K562 (cell line): ENCODE measurements at regions not wholly inside any gene's neighbourhood (a gene's known extent, or its start where the extent isn't known, plus 50 kb on each side); places are given as distances from the start of the nearest gene placed in this dataset.

Experiments used
- BDP1 ChIP-seq: IDR thresholded peaks from 3 replicates; pipeline ENCODE4 v1.6.1; 2011; ENCODE audit not compliant: insufficient read length, insufficient read depth
- E2F3 ChIP-seq: fragments of 250-450 bp; sonication (Bioruptor Pico); IDR thresholded peaks from 2 replicates; pipeline ENCODE4 v1.4.0; 2020; ENCODE audit warnings: mild to moderate bottlenecking
- KHSRP ChIP-seq: fragments of 450-650 bp; IDR thresholded peaks from 2 replicates; pipeline ENCODE4 v1.6.1; 2017
- PRMT5 ChIP-seq: sonication (generic); formaldehyde crosslinking; IDR thresholded peaks from 2 replicates; pipeline ENCODE4 v1.5.0; 2020; ENCODE audit warnings: missing genetic modification reagents
- PTBP1 ChIP-seq: fragments of 200-400 bp; formaldehyde crosslinking; IDR thresholded peaks from 2 replicates; pipeline ENCODE4 v1.6.1; 2017; ENCODE audit warnings: low read depth, low read length
- RBFOX2 ChIP-seq: fragments of 200-400 bp; formaldehyde crosslinking; IDR thresholded peaks from 2 replicates; pipeline ENCODE4 v1.6.1; 2017; ENCODE audit warnings: low read depth, mild to moderate bottlenecking, low read length, moderate library complexity
- ZFP36 ChIP-seq: fragments of 150-350 bp; IDR thresholded peaks from 2 replicates; pipeline ENCODE4 v1.6.1; 2018; ENCODE audit warnings: low read length, low read depth; ENCODE audit not compliant: partially characterized antibody
- ZKSCAN8 ChIP-seq: fragments of 200-800 bp; sonication (Bioruptor generic); IDR thresholded peaks from 2 replicates; pipeline ENCODE4 v1.6.1; 2016; ENCODE audit warnings: missing genetic modification characterization, missing compliant biosample characterization
- ZNF785 ChIP-seq: fragments of 250-450 bp; sonication (Bioruptor Pico); IDR thresholded peaks from 2 replicates; pipeline ENCODE4 v1.4.0; 2020; ENCODE audit warnings: mild to moderate bottlenecking
- TF ChIP-seq, protein P1 (sequence below): fragments of 450-650 bp; IDR thresholded peaks from 2 replicates; pipeline ENCODE4 v1.6.1; 2016; ENCODE audit warnings: low read depth
- TF ChIP-seq, protein P2 (sequence below), 2 experiments: fragments of 450-650 bp; formaldehyde crosslinking in 1 of 2; IDR thresholded peaks; 2 replicates each; pipeline versions ENCODE4 v1.4.0 to v1.6.1; 2014 to 2020; ENCODE audit warnings: mild to moderate bottlenecking in 2 of 2, borderline replicate concordance in 1 of 2, low read depth in 1 of 2

DNA sequence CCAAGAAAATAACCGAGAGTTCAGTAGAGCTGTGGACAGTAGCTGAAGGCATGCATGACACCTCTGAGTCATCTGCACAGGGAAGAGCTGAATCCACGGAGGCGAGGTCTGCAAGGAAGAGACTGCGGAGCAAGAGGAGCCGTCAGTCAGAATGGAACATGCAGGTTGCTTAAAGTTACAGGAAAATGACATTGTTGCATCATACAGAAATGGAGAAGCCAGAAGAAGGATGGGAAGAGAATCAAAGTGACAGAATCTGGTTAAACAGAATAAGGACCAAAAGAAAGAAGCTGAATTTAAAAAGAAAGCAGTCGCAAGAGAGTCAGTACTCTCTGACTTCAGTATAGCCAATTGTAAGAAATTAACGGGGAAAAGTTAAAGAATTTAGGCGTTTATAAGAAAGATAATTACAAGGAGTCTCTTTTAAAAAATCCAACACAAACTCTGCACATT is 533.8 kb downstream of the ADCYAP1 start (continued):
- TF ChIP-seq, protein P1, sequence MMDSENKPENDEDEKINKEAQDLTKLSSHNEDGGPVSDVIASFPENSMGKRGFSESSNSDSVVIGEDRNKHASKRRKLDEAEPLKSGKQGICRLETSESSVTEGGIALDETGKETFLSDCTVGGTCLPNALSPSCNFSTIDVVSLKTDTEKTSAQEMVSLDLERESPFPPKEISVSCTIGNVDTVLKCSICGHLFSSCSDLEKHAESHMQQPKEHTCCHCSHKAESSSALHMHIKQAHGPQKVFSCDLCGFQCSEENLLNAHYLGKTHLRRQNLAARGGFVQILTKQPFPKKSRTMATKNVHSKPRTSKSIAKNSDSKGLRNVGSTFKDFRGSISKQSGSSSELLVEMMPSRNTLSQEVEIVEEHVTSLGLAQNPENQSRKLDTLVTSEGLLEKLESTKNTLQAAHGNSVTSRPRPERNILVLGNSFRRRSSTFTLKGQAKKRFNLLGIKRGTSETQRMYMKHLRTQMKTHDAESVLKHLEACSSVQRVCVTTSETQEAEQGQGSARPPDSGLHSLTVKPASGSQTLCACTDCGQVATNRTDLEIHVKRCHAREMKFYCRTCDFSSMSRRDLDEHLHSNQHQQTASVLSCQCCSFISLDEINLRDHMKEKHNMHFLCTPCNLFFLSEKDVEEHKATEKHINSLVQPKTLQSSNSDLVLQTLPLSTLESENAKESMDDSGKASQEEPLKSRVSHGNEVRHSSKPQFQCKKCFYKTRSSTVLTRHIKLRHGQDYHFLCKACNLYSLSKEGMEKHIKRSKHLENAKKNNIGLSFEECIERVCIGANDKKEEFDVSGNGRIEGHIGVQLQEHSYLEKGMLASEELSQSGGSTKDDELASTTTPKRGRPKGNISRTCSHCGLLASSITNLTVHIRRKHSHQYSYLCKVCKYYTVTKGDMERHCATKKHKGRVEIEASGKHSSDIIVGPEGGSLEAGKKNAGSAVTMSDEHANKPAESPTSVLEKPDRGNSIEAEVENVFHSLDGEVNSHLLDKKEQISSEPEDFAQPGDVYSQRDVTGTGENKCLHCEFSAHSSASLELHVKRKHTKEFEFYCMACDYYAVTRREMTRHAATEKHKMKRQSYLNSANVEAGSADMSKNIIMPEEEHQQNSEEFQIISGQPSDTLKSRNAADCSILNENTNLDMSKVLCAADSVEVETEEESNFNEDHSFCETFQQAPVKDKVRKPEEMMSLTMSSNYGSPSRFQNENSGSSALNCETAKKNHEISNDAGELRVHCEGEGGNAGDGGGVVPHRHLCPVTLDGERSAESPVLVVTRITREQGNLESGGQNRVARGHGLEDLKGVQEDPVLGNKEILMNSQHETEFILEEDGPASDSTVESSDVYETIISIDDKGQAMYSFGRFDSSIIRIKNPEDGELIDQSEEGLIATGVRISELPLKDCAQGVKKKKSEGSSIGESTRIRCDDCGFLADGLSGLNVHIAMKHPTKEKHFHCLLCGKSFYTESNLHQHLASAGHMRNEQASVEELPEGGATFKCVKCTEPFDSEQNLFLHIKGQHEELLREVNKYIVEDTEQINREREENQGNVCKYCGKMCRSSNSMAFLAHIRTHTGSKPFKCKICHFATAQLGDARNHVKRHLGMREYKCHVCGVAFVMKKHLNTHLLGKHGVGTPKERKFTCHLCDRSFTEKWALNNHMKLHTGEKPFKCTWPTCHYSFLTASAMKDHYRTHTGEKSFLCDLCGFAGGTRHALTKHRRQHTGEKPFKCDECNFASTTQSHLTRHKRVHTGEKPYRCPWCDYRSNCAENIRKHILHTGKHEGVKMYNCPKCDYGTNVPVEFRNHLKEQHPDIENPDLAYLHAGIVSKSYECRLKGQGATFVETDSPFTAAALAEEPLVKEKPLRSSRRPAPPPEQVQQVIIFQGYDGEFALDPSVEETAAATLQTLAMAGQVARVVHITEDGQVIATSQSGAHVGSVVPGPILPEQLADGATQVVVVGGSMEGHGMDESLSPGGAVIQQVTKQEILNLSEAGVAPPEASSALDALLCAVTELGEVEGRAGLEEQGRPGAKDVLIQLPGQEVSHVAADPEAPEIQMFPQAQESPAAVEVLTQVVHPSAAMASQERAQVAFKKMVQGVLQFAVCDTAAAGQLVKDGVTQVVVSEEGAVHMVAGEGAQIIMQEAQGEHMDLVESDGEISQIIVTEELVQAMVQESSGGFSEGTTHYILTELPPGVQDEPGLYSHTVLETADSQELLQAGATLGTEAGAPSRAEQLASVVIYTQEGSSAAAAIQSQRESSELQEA, result no peak
- no peak for TF ChIP-seq RBFOX2
- TF ChIP-seq PRMT5 (CRISPR knock-in tag), result no peak
- no peak for TF ChIP-seq E2F3 (CRISPR knock-in tag)
- no peak for TF ChIP-seq BDP1
- TF ChIP-seq ZNF785 (CRISPR knock-in tag), result no peak
- 0 out of 2 replicates have a peak, but pooled peaks have one; percentile 62 for TF ChIP-seq ZKSCAN8 (CRISPR knock-in tag)
- TF ChIP-seq, protein P2, sequence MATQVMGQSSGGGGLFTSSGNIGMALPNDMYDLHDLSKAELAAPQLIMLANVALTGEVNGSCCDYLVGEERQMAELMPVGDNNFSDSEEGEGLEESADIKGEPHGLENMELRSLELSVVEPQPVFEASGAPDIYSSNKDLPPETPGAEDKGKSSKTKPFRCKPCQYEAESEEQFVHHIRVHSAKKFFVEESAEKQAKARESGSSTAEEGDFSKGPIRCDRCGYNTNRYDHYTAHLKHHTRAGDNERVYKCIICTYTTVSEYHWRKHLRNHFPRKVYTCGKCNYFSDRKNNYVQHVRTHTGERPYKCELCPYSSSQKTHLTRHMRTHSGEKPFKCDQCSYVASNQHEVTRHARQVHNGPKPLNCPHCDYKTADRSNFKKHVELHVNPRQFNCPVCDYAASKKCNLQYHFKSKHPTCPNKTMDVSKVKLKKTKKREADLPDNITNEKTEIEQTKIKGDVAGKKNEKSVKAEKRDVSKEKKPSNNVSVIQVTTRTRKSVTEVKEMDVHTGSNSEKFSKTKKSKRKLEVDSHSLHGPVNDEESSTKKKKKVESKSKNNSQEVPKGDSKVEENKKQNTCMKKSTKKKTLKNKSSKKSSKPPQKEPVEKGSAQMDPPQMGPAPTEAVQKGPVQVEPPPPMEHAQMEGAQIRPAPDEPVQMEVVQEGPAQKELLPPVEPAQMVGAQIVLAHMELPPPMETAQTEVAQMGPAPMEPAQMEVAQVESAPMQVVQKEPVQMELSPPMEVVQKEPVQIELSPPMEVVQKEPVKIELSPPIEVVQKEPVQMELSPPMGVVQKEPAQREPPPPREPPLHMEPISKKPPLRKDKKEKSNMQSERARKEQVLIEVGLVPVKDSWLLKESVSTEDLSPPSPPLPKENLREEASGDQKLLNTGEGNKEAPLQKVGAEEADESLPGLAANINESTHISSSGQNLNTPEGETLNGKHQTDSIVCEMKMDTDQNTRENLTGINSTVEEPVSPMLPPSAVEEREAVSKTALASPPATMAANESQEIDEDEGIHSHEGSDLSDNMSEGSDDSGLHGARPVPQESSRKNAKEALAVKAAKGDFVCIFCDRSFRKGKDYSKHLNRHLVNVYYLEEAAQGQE (IDR thresholded peaks at IDR 0.05; ENCODE audit: borderline replicate concordance), result no peak
- TF ChIP-seq, protein P2 (CRISPR knock-in tag; IDR thresholded peaks at IDR 0.05; ENCODE audit: low read depth), result no peak
- TF ChIP-seq PTBP1, result no peak
- no peak for TF ChIP-seq KHSRP
- TF ChIP-seq ZFP36, result no peak
